WERI-Rb-1 (cell line): ENCODE measurements at regions not wholly inside any gene's neighbourhood (a gene's known extent, or its start where the extent isn't known, plus 50 kb on each side); places are given as distances from the start of the nearest gene placed in this dataset.

ENCODE experiments used
- DNase-seq: peaks from one replicate; pipeline ENCODE4 v3.0.0-alpha.2; 2020
- H3K27ac ChIP-seq: fragments of 250-450 bp; sonication (Bioruptor Pico); 2 replicates; pipeline ENCODE4 v1.5.1; 2020; ENCODE audit warnings: mild to moderate bottlenecking, moderate library complexity
- H3K27me3 ChIP-seq: fragments of 250-450 bp; sonication (Bioruptor Pico); 2 replicates; pipeline ENCODE4 v1.5.1; 2021; ENCODE audit warnings: mild to moderate bottlenecking, low read depth, moderate library complexity; ENCODE audit not compliant: insufficient read depth, severe bottlenecking
- H3K36me3 ChIP-seq: fragments of 250-450 bp; sonication (Bioruptor Pico); 2 replicates; pipeline ENCODE4 v1.5.1; 2020; ENCODE audit warnings: mild to moderate bottlenecking, moderate library complexity
- H3K4me3 ChIP-seq: 2 replicates; pipeline ENCODE4 v1.5.1; 2011; ENCODE audit warnings: low read depth, mild to moderate bottlenecking, control low read depth, low read length
- H3K9me3 ChIP-seq: fragments of 250-450 bp; sonication (Bioruptor Pico); 2 replicates; pipeline ENCODE4 v1.5.1; 2021; ENCODE audit warnings: mild to moderate bottlenecking, moderate library complexity; ENCODE audit not compliant: severe bottlenecking
- CTCF ChIP-seq: IDR thresholded peaks from 2 replicates; pipeline ENCODE4 v1.5.1; 2011; ENCODE audit warnings: low read depth, mild to moderate bottlenecking, control low read depth, inconsistent platforms, low read length

GRCh38 chrX:3184176-3184930, 143.1 kb downstream of the ARSF start:
- TF ChIP-seq CTCF, result no peak
- no peak for DNase-seq
- Histone ChIP-seq H3K9me3 (no peaks in the 10 kb centered on the region), H3K36me3 (no peaks in the 10 kb centered on the region), H3K4me3 (no peak overlapping the region), H3K27ac (no peak overlapping the region), H3K27me3 (peaks cover 3% of the 10 kb centered on the region)

GRCh38 chrX:3181846-3182245, 140.6 kb downstream of the ARSF start:
- TF ChIP-seq CTCF, result no peak
- Histone ChIP-seq H3K36me3 (no peaks in the 10 kb centered on the region), H3K4me3 (no peak overlapping the region), H3K27me3 (no peaks in the 10 kb centered on the region), H3K27ac (no peak overlapping the region), H3K9me3 (no peaks in the 10 kb centered on the region)
- no peak for DNase-seq

- no peak for TF ChIP-seq CTCF
- Histone ChIP-seq H3K4me3 (no peak overlapping the region), H3K36me3 (no peaks in the 10 kb centered on the region), H3K27ac (no peak overlapping the region), H3K9me3 (no peaks in the 10 kb centered on the region), H3K27me3 (peaks cover 2% of the 10 kb centered on the region)
- no peak for DNase-seq
Measured at GRCh38 chrX:3178329-3178728, 137.1 kb downstream of the ARSF start.

DNA sequence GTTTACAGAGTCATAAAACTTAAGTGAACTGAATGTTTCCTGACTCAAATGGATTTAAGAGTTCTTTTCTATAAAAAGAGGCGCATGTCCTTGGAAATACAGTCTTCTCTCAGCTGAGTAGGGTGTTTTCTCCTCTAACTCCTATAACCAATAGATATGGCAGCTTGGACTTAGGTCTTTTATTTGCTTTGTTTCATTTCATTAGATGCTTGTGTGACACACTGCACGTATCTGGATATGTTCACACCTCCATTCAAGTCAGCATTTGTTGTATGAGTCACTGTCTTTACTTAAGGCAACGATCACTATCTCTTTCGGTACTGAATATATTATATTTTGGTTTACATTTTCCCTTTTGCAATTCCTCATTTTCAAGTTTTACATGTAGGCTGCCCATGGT, 136.6 kb downstream of the ARSF start:
- Histone ChIP-seq H3K36me3 (no peaks in the 10 kb centered on the region), H3K27me3 (peaks cover 2% of the 10 kb centered on the region), H3K9me3 (no peaks in the 10 kb centered on the region), H3K4me3 (no peak overlapping the region), H3K27ac (no peak overlapping the region)
- TF ChIP-seq CTCF, result no peak
- no peak for DNase-seq

DNA sequence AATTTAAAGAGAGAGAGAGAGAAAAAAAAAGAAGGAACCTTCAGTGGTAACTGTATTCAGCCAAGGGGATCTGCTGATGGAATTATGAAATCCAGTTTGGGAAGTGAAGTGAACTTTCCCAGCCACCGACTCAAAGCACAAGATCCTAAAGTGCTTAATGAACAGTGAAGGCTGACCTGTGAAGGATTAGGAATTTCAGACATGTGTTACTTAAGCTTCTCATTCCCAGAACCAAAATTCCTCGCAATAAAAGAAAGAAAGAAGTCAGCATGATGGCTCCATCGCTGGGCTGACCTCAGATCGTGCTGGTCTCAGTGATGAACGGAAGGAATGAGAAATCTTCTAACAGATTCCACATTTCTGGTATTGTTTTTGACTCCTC, 135.2 kb downstream of the ARSF start:
- TF ChIP-seq CTCF, result no peak
- Histone ChIP-seq H3K27ac (no peak overlapping the region), H3K4me3 (no peak overlapping the region), H3K9me3 (no peaks in the 10 kb centered on the region), H3K27me3 (peaks cover 2% of the 10 kb centered on the region), H3K36me3 (no peaks in the 10 kb centered on the region)
- DNase-seq, result no peak
